Loucy (cell line): ENCODE measurements at regions not wholly inside any gene's neighbourhood (a gene's known extent, or its start where the extent isn't known, plus 50 kb on each side); places are given as distances from the start of the nearest gene placed in this dataset.

Source experiments
- H2AFZ ChIP-seq: fragments of 200-600 bp; sonication (generic); 2 replicates; pipeline ENCODE4 v1.6.0; 2016; ENCODE audit warnings: antibody characterized with exemption, mild to moderate bottlenecking, low read length, moderate library complexity
- H3F3A ChIP-seq: fragments of 200-600 bp; 2 replicates; pipeline ENCODE4 v1.6.0; 2016; ENCODE audit warnings: antibody characterized with exemption, low read depth, mild to moderate bottlenecking
- H3K27me3 ChIP-seq: fragments of 200-600 bp; sonication (generic); 2 replicates; pipeline ENCODE4 v1.6.1; 2014; ENCODE audit warnings: low read length, mild to moderate bottlenecking; ENCODE audit not compliant: insufficient read depth, poor library complexity, severe bottlenecking
- H3K36me3 ChIP-seq: fragments of 200-600 bp; sonication (generic); 2 replicates; pipeline ENCODE4 v1.6.1; 2016; ENCODE audit warnings: low read length; ENCODE audit not compliant: insufficient read depth
- H3K4me1 ChIP-seq: fragments of 200-600 bp; sonication (generic); 2 replicates; pipeline ENCODE4 v1.5.1; 2014; ENCODE audit warnings: low read length, mild to moderate bottlenecking; ENCODE audit not compliant: insufficient read depth, poor library complexity, severe bottlenecking
- H3K4me2 ChIP-seq: fragments of 200-600 bp; sonication (generic); 2 replicates; pipeline ENCODE4 v1.6.0; 2014; ENCODE audit warnings: antibody characterized with exemption, low read length, low read depth, mild to moderate bottlenecking; ENCODE audit not compliant: poor library complexity, severe bottlenecking
- H3K4me3 ChIP-seq: fragments of 200-600 bp; sonication (generic); 2 replicates; pipeline ENCODE4 v1.5.1; 2014; ENCODE audit warnings: low read length, mild to moderate bottlenecking, mixed read lengths; ENCODE audit not compliant: poor library complexity, severe bottlenecking
- H3K79me2 ChIP-seq: fragments of 200-600 bp; sonication (generic); 2 replicates; pipeline ENCODE4 v1.6.1; 2014; ENCODE audit warnings: low read length; ENCODE audit not compliant: insufficient read depth
- H3K9ac ChIP-seq: fragments of 200-600 bp; sonication (generic); 2 replicates; pipeline ENCODE4 v1.6.0; 2014; ENCODE audit warnings: mild to moderate bottlenecking, low read depth, low read length, moderate library complexity; ENCODE audit not compliant: poor library complexity, severe bottlenecking
- H3K9me2 ChIP-seq: fragments of 200-600 bp; sonication (generic); replicated peaks from 2 replicates; pipeline ENCODE4 v1.6.1; 2016; ENCODE audit warnings: low read depth, low read length, mixed read lengths
- H3K9me3 ChIP-seq: fragments of 200-600 bp; sonication (generic); 2 replicates; pipeline ENCODE4 v1.6.1; 2014; ENCODE audit warnings: mild to moderate bottlenecking, antibody characterized with exemption, low read length, low read depth; ENCODE audit not compliant: insufficient read depth
- H4K20me1 ChIP-seq: fragments of 200-600 bp; sonication (generic); 2 replicates; pipeline ENCODE4 v1.6.0; 2014; ENCODE audit warnings: antibody characterized with exemption, low read length, mild to moderate bottlenecking; ENCODE audit not compliant: insufficient read depth, poor library complexity, severe bottlenecking
- EZH2phosphoT487 ChIP-seq: fragments of 200-600 bp; IDR thresholded peaks from 2 replicates; pipeline ENCODE4 v1.6.1; 2018; ENCODE audit warnings: antibody characterized with exemption, mild to moderate bottlenecking, moderate library complexity, borderline replicate concordance
- TF ChIP-seq, protein P1 (sequence below): fragments of 200-600 bp; sonication (generic); conservative IDR thresholded peaks from 2 replicates; pipeline ENCODE4 v1.5.1; 2014; ENCODE audit warnings: mild to moderate bottlenecking, antibody characterized with exemption, low read length

- Histone ChIP-seq H4K20me1 (no peaks in the 10 kb centered on the region), H3K9me3 (peaks cover 6% of the 10 kb centered on the region; the same call in 1 of the 2 replicates), H2AFZ (no peak overlapping the region), H3K4me3 (no peak overlapping the region), H3K9ac (no peak overlapping the region), H3K79me2 (no peaks in the 10 kb centered on the region), H3K27me3 (no peaks in the 10 kb centered on the region), H3K4me2 (no peak overlapping the region), H3K4me1 (no peaks in the 10 kb centered on the region), H3K9me2 (no peaks in the 10 kb centered on the region), H3K36me3 (no peaks in the 10 kb centered on the region), H3F3A (no peaks in the 10 kb centered on the region)
- TF ChIP-seq, protein P1, sequence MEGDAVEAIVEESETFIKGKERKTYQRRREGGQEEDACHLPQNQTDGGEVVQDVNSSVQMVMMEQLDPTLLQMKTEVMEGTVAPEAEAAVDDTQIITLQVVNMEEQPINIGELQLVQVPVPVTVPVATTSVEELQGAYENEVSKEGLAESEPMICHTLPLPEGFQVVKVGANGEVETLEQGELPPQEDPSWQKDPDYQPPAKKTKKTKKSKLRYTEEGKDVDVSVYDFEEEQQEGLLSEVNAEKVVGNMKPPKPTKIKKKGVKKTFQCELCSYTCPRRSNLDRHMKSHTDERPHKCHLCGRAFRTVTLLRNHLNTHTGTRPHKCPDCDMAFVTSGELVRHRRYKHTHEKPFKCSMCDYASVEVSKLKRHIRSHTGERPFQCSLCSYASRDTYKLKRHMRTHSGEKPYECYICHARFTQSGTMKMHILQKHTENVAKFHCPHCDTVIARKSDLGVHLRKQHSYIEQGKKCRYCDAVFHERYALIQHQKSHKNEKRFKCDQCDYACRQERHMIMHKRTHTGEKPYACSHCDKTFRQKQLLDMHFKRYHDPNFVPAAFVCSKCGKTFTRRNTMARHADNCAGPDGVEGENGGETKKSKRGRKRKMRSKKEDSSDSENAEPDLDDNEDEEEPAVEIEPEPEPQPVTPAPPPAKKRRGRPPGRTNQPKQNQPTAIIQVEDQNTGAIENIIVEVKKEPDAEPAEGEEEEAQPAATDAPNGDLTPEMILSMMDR = no peak
- no peak for TF ChIP-seq EZH2phosphoT487
Observed at GRCh38 chr14:101105045-101105444, 201.5 kb upstream of the RTL1 start.

GRCh38 chr14:101108579-101109346 is 205.2 kb upstream of the RTL1 start:
- Histone ChIP-seq H3K9me2 (no peaks in the 10 kb centered on the region), H2AFZ (no peak overlapping the region), H3K9ac (no peak overlapping the region), H3K79me2 (no peaks in the 10 kb centered on the region), H3F3A (no peaks in the 10 kb centered on the region), H3K4me2 (no peak overlapping the region), H4K20me1 (no peaks in the 10 kb centered on the region), H3K4me3 (no peak overlapping the region), H3K36me3 (no peaks in the 10 kb centered on the region), H3K27me3 (no peaks in the 10 kb centered on the region), H3K9me3 (no peaks in the 10 kb centered on the region), H3K4me1 (no peaks in the 10 kb centered on the region)
- TF ChIP-seq, protein P1 = no peak
- TF ChIP-seq EZH2phosphoT487 = no peak

DNA sequence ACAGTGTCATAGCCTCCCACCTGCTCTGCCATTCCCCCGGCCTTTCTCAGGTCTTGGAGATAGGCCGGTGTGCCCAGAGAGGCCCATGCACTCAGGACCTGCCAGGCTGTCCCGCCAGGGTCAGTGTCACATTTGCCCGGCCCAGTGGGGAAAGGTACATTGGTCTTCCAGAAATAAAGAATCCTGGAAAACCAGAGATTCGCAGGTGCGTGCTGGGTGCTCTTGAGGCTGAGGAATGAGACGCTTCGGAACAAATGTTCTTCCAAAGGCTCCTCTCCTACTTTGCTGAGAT is 205.8 kb upstream of the RTL1 start:
- H3K4me2 ChIP-seq = no peak overlapping the region
- no peaks in the 10 kb centered on the region for H3K9me3 ChIP-seq
- H3K79me2 ChIP-seq = no peaks in the 10 kb centered on the region
- H3K27me3 ChIP-seq = no peaks in the 10 kb centered on the region
- no peaks in the 10 kb centered on the region for H3K36me3 ChIP-seq
- no peaks in the 10 kb centered on the region for H3F3A ChIP-seq
- TF ChIP-seq EZH2phosphoT487 = no peak
- TF ChIP-seq, protein P1 = no peak
- no peak overlapping the region for H3K9ac ChIP-seq
- no peak overlapping the region for H3K4me3 ChIP-seq
- H4K20me1 ChIP-seq = no peaks in the 10 kb centered on the region
- no peaks in the 10 kb centered on the region for H3K9me2 ChIP-seq
- no peaks in the 10 kb centered on the region for H3K4me1 ChIP-seq
- no peak overlapping the region for H2AFZ ChIP-seq
